HG02852 (cell line): ENCODE measurements at regions not wholly inside any gene's neighbourhood (a gene's known extent, or its start where the extent isn't known, plus 50 kb on each side); places are given as distances from the start of the nearest gene placed in this dataset.
"Not testable (repeated sequence)": the region's sequence is repeated elsewhere in the genome, so short reads cannot be mapped to it uniquely, and the experiment has no call there.

ENCODE experiments used
- ATAC-seq: cut with Tn5 transposase; IDR thresholded peaks from one replicate; pipeline ENCODE4 v1.9.1; 2021; ENCODE audit warnings: mild to moderate bottlenecking, moderate library complexity; ENCODE audit not compliant: unreplicated experiment

DNA sequence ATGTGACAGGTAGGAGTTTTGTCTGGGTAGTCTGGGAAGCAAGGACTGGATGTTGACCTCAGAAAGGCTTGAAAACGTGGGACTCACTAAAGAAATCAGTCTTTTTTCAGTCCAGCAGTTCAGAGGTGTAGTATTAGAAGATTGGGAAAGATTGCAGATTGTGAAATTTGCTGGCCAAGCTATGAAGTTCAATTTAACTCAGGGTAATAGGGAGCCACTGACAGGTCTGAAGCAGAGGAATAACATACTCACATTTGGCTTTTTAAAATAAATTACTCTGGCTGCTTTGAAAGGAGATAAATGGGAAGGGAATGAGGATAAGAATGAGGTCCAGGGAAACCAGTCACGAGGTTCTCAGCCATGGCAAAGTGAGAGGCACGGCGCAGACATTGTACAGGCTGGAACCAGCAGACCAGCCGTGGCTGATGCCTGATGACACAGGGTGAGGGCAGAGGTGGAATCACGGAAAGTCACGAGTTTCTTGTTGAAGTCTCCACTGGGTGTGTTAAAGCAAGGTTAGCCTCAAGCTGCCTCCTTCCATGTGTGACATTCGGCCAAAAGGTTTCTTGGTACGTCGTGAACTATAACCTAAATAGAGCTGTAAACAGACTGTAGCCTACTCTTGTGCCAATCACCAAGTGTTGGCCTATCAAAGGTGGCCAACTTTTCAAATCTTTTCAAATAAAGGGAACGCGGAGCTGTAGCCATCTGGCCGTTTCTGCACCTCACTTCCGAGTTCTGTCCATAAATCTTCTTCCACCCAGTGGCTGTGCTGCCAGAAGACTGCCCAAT is 377.6 kb downstream of the IRS2 start:
- ATAC-seq: no peak

DNA sequence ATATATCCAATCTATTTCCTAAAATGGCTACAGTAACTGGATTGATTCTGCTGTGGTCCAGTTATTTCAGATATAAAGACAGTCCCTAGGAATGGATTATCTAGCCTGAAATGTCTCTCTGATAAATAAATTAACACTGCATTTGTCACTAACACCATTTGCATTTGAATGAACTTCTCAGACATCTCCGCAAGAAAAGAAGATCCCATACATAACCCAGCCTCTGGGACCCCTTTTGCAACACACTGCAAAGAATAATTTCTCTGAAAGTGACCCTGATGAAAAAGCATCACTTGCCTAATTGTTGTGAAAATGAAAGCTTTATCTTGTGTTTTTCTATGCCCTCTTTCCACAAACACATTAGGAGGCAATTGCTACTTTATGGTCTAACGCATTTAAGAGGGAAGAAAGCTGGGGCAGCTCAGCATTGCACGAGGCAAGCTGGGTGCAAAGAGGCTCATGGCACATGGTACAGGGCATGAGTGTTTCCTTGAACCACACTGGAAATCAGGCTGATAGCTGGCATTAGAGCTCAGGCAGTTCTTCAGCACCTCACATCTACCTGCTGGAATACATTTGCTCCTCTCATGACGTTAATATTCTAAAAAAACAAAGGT is 379.9 kb downstream of the IRS2 start:
- ATAC-seq: no peak

DNA sequence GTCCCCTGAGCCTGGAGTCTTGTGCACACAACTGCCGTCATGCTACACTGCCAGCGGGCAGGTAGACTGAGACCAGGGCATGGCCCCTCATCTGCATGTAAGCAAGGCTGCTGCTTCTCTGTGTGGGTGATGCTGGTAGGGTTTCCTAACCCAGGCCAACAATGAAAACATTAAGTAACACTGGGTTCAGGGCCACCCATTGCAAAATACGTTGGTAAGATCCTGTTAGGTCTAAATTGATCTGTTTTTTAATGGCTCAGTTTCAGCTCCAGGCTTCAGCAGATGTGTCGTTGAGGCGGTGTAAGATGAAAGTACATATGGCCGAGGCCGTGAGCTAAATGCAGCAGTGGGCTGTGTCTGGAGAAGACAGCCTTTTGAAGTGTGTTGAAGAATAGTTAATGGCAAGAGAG is 383.4 kb downstream of the IRS2 start:
- no peak for ATAC-seq

DNA sequence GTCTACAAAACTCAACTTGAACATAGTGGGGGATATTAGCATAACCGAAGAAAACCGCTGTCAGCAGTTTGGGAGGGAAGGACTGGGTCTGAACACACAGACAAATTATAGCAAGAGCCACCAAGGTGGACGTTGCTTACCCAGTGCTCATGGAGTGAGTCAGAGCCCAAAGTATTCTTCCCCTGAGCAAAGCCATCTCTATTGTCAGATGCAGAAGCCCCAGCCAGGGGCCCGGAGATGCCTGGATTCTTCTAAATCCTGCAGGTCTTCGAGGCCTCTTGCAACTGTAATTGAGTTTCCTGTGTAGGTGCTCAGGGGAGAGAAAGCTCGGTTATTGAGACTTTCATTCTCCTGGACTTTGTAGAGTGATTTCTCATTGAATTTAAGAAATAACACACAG is 384.5 kb downstream of the IRS2 start:
- no peak for ATAC-seq

DNA sequence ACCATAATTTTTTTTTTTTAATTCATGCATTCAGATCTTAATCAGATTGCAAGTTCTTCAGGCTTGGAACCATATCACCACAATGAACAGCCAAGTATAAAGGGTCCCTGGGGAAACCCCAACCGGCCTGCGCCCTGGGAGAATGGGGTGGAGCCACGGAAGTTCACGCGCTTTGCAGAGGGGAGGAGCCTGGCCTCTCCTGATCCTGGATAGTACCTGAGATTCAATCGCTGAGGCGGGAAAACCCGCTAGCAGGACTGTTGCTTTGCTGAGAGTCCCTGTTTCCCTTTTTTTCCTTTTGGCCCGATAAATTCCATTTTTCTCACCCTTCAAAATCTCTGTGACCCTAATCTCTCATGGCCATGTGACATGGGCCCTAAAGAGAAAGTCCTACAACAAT is 385.1 kb downstream of the IRS2 start:
- no peak for ATAC-seq

DNA sequence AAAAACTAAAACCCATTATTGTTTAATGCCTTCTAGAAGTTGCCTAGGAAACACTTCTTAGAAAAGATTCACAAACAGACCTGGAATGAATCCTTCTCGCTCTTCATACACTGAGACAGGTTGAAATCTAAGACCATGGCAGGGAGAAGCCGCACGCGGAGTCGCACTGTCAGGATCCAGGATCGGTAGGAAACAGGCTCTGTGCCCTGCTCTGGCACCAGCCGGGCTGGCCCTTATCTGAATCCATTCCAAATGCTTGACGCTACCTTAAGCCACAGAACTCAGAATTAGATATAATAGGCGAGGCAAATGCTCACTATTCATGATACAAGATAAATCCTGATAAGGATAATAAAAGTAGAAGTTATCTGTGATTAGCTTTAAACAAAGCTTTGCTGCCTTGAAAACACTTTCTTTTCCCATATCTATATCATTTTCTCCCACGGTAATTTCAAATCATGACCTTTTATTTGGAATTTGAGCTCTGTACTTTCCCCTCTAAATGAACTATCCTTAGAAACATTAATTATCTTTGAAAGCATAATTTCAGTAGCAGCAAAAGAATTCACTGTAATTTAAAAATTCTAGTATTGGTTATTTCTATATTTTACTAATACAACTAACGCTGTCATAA is 385.6 kb downstream of the IRS2 start:
- no peak for ATAC-seq

DNA sequence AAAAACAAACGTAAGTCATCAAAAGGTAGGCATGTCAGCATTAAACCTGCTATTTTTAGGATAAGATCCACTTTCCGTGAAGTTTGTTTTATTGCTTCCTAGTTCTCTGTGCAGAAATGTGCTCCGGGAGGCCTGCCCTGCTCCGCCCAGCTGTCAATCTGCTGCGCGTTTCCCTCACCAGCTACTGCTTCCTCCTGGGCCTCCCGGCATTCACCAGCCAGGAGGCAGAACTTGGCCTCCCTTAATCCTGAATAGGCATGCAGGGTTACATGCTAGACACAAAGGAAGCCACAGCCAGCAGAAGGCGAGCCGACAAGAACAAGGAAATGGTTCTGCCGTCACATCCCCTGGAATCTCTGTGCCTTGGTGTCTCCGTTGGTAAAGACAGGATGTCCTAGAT is 386.2 kb downstream of the IRS2 start:
- no peak for ATAC-seq

DNA sequence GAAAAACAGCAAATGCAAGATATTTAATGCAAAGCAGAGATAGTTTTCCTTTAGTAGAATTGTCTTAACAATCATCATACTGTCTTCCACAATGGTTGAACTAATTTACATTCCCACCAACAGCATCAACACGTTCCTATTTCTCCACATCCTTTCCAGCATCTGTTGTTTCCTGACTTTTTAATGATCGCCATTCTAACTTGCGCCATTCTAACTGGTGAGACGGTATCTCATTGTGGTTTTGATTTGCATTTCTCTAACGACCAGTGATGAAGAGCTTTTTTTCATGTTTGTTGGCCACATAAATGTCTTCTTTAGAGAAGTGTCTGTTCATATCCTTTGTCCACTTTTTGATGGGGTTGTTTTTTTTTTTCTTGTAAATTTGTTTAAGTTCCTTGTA is 388.3 kb downstream of the IRS2 start:
- ATAC-seq: not testable (repeated sequence)

DNA sequence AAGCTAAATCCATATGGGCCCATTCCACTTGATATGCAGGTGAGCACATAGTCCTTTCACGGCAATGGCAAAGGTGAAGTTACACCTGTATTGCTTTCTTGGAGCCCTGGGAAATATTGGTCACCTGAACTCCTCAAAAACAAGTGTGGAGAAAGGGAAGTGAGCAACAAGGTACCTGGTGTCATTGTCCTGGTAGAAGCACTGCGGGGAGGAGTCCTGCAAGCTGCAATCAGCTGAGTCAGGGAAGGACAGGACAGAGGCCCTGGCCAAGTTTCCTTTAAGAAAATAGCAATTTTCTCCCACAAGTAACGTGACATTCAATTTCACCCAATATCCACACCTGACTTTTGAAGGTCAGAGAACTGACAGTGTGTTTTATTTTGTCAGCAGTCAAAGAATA is 389.1 kb downstream of the IRS2 start:
- no peak for ATAC-seq

DNA sequence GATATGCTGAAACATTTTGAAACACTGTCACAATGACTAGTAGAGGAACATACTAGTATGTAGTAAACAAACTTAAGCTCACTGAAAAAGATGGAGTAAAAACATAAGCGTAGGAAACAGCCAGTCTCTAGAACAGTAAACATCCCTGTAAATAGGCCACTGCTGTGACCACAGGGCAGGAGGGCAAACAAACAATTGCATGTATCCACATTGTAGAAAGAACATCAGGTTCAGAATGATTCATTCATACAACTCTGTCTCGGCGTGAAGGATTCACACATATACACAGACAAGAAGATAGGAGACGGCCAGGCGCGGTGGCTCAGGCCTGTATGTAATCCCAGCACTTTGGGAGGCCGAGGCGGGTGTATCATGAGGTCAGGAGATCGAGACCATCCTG is 390.1 kb downstream of the IRS2 start:
- ATAC-seq: no peak

DNA sequence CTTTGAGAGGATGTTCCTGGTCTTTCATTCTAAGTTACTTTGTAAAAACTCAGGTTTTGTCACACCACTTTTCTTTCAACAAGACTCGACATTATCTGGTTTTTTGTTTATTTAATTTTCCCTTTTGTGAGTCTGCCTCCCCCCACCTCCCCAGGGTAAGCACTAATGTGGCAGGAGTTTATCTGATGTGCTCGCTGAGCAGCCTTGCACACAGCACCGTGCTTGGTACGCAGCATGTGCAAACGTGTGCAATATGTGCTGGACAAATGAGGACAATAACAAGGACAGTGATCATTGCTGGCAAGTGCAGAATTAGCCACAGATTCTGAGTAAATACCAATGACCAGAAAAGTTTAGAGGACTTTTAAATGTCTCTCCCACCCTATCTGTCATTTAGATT is 391.4 kb downstream of the IRS2 start:
- ATAC-seq: no peak

DNA sequence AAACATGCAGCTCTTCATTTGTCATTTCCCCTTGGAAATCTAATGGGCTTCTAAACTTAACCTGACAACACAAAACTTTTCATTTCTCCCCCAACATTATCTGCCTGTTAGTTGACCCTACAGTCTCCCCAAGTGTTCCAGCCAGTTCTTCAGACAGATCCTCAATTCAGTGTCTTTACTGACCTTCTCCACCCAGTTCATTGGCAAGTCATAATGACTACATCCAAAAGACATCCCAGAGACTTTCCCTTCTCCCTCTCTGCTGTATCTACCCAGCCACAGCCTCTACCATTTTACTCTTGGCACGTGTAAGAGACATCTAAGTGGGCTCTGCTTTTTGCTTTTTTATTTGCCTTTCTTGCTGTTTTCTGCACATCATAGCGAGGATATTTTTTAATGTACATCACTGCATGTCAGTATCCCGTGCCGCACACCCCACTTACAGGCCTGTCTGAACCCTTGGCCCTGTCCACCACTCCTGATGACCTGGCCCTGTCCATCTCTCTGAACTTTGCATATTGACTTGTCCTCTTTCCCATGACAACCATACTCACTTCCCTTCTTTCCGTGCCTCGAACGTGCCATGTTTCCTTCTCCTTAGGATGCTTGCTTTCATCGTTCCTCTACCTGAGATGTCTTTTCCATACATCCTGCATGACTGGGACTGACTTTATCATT is 391.9 kb downstream of the IRS2 start:
- ATAC-seq: no peak

DNA sequence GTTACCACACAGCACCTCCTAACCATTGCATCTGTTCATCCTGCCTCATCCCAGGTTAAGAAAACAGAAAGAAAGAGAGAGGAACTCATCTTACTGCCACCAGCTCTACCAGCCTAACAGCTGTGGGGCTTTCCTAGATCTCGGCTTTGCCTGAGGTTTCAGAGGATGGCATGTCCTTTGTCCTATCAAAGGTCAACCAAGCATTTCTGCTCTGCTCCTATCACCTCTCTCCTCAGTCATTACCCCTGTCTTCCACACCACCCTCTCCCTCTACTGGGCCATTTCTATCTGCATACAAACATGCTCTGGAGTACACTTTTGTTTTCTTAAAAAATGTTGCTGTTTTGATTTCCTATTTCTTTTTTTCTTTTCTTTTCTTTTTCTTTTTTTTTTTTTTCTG is 393.3 kb downstream of the IRS2 start:
- no peak for ATAC-seq

DNA sequence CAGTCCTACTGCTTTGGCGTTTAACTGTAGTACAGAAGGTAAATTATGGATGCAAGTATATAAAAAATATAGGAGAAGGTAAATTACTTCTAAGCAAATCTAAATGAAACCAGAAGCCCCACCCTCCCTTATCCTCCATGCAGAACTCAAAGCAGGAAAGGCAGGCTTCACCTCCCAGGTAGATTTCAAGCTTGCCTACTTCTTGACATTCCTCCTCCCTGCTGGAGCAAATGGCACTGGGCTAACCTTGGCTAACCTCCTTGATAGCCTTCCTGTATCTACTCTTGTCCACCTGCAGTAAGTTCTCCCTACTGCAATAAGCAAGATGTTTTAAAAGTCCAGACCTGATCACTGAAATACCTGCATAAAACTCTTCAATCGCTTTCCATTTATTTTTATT is 396.0 kb downstream of the IRS2 start:
- ATAC-seq: no peak

DNA sequence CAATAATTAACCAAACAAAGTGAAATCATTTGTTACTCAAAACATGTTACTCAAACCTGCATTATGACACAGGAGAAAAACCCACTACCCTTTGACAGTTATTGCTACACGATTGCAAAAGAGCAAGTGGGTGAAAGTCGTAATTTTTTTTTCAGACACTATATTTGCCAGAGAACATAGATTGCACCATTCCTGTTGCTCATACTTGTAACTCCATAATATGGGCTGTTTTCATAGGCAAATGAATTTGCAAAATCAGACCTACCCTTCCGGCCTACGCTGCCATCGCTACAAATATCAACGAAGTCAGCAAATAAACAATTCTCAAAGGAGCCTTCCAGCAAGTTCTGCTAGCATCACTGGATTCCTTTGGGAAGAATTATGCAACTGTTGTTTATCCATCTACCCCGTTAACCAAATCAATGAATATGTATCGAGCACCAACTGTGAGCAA is 396.5 kb downstream of the IRS2 start:
- no peak for ATAC-seq

DNA sequence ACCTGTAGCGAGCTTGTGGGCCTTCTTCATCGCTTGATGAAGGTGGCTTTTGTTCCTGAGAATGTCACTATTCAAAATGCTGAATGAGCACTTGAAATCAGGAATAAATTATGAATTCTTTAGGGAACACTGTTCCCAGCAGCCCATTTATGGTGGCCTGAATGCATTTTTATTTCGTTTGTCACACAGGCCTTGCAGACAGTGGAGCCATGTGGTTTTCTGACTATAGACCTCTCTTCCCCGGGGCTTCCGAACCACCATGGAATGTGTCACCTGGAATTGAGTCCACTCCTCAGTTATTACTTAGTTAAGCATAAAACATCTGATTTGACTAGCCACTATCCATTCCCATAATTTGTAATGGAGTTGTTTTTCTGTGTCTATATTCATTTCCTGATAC is 396.9 kb downstream of the IRS2 start:
- no peak for ATAC-seq

DNA sequence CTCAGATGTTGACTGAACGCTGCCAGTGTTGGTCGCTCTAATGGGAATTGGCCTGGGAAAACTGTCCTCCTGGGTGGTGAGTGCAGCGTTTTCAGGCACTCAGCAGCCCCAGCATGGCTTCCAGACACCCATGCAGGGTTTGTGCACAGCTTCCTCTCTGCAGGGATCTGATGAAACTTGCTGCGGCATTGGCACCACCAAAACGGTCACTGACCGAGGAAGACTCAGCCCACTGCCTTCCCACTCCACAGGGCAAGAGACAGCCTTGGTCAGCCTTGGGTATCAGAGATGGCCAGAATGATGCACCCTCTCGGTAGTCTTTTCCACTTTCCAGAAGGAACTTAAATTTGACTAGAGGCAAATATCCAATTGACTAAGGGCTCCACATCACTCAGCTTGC is 398.9 kb downstream of the IRS2 start:
- no peak for ATAC-seq

DNA sequence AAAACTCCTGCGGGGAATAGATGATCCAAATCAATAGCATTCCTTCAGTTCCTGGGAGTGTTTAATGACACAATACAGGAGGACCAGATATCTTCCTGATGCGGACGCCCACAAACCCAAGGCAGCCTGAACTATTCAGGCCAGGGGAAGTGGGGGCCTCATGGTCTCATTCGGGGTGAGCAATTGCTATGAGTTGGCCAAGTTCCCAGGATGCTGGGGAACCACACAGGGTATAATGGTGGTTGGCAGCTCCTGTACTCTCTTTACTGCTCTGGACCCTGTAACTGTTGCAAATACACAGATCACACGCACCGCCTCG is 401.2 kb downstream of the IRS2 start:
- no peak for ATAC-seq

DNA sequence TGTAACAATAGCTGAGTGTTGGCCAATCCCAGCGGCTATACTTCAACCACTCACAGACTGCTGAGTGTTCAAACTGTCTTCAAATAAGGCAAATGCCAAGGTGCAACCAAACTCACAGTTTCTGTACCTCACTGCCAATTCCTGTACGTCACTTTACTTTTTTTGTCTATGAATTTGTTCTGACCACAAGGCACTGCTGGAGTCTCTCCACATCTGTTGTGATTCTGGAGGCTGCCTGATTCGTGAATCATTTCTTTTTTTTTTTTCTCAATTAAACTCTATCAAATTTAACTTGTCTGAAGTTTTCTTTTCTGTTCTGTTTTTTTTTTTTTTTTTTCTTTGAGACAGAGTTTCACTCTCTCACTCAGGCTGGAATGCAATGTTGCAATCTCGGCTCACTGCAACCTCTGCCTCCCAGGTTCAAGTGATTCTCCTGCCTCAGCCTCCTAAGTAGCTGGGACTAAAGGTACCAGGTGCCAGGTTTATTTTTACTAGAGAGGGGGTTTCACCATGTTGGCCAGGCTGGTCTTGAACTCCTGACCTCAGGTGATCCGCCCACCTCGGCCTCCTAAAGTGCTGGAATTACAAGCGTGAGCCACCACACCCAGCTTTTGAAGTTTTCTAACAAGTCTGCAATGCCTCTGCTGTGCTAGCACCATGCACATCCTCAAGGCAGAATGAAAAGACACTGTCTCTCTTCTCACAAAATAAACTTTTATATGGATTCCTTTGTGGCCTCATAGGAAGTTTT is 401.7 kb downstream of the IRS2 start:
- ATAC-seq: no peak

DNA sequence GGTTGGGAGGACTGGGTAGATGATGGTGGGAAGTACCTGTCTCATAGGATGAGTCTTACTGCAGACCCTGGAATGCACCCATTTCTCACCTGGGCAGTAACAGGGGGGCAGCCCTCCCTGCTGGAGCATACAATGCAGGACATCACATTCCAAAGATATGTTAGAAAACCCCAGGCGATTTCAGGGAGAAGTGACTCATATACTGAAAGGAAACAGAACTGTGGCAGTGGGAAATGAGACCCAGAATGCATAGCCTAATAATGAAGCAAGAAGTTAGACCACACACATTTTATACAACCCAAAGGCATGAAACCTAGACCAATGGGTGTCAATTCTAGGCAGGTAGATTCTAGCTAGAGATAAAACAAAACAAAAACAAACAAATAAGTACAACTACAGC is 402.7 kb downstream of the IRS2 start:
- no peak for ATAC-seq

DNA sequence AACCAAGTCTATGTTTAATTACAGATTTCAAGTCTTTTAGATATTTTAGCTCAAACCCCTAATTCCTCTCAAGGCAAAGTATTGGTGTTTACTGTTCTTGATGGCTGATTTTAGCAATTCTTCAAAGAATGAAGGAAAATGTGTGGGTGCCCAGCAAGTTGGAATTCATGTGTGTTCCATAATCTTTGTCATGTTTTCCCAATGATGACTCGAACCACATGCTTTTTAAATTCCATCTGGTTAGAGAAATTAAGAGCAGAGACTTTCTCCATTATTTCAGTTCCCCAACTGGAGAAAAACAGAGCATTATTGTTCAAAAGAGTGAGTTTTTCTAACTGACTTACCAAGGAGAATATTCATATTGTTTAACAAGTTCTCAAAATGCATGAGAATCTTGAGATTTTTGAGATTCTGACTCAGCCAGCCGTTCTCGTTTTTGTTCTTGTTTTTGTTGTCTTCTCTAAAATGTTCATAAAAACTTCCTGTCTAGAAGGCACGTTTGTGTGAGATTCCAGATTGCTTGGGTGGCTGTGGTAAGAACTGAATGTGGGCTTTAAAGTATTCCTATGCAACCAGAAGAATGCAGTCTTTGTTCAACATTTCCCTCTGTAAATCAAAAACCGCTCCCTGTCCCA is 404.7 kb downstream of the IRS2 start:
- no peak for ATAC-seq
